Activated T-helper 17 cell treated with anti-CD3 and anti-CD28 coated beads, Interleukin-2, amount 50 U/mL, for 72 hours (primary cell): ENCODE measurements at regions not wholly inside any gene's neighbourhood (a gene's known extent, or its start where the extent isn't known, plus 50 kb on each side); places are given as distances from the start of the nearest gene placed in this dataset.
"Not testable (repeated sequence)": the region's sequence is repeated elsewhere in the genome, so short reads cannot be mapped to it uniquely, and the experiment has no call there.

ENCODE experiments used
- ATAC-seq: fragments of 150-1000 bp; cut with Tn5 transposase; replicated peaks from 2 replicates; pipeline ENCODE4 v1.10.0; 2021; ENCODE audit warnings: mild to moderate bottlenecking, moderate library complexity
- H3K27ac Mint-ChIP-seq: one replicate; pipeline ENCODE4 v1.8.0; 2022; ENCODE audit warnings: mixed read lengths
- H3K27me3 Mint-ChIP-seq: one replicate; pipeline ENCODE4 v1.8.0; 2022; ENCODE audit warnings: mixed read lengths
- H3K36me3 Mint-ChIP-seq: one replicate; pipeline ENCODE4 v1.8.0; 2022; ENCODE audit warnings: low read depth, mild to moderate bottlenecking, mixed read lengths
- H3K4me1 Mint-ChIP-seq: one replicate; pipeline ENCODE4 v1.8.0; 2022; ENCODE audit warnings: mixed read lengths
- H3K4me3 Mint-ChIP-seq: one replicate; pipeline ENCODE4 v1.8.0; 2022; ENCODE audit warnings: mild to moderate bottlenecking, mixed read lengths
- H3K9me3 Mint-ChIP-seq: one replicate; pipeline ENCODE4 v1.8.0; 2022; ENCODE audit warnings: mixed read lengths

DNA sequence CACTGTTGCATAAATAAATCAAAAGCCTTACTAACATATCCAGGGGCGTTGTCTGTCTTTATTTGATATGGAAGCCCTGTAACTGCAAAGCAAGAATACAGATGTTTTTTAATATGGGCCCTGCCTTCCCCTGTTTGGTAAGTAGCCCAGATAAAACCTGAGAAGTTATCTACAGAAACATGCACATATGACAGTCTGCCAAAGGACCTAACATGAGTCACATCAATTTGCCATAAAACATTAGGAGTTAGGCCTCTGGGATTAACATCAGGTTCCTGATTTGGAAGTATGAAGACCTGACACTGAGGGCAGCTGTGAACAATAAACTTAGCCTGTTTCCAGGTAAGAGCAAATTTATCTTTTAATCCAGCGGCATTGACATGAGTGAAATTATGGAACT lies 1588.8 kb downstream of the REEP3 start:
- H3K4me1 Mint-ChIP-seq = no peaks in the 10 kb centered on the region
- H3K27me3 Mint-ChIP-seq = no peaks in the 10 kb centered on the region
- peaks cover 10% of the 10 kb centered on the region for H3K9me3 Mint-ChIP-seq
- no peaks in the 10 kb centered on the region for H3K36me3 Mint-ChIP-seq
- no peak overlapping the region for H3K4me3 Mint-ChIP-seq
- no peak for ATAC-seq
- no peak overlapping the region for H3K27ac Mint-ChIP-seq

DNA sequence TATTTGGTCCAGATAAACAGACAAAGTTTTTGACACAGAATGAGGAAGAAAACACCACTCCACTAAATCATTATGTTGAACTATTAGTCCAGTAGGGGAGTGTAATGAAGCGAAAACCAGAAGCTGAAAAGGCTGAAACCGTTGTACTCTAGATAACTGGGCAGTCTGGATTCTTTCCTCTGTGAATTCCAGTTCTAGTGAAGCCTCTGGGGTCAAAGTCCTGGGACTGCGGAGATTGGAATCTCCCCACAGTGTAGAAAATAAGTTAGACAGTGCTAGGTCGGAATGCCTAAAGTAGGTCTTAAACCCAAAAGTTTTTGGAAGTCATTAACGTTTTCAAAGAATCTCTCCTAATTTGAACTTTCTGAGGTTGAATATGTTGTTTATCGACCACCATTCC lies 1589.9 kb downstream of the REEP3 start:
- H3K4me3 Mint-ChIP-seq, H3K27me3 Mint-ChIP-seq, H3K9me3 Mint-ChIP-seq, ATAC-seq, H3K36me3 Mint-ChIP-seq, H3K27ac Mint-ChIP-seq, H3K4me1 Mint-ChIP-seq: not testable (repeated sequence)

- Mint-ChIP-seq H3K27me3 (no peaks in the 10 kb centered on the region), H3K36me3 (no peaks in the 10 kb centered on the region), H3K27ac (no peak overlapping the region), H3K4me3 (no peak overlapping the region), H3K9me3 (peaks cover 10% of the 10 kb centered on the region), H3K4me1 (no peaks in the 10 kb centered on the region)
- ATAC-seq = no peak
Observed at GRCh38 chr10:65112573-65112972, 1591.4 kb downstream of the REEP3 start.

DNA sequence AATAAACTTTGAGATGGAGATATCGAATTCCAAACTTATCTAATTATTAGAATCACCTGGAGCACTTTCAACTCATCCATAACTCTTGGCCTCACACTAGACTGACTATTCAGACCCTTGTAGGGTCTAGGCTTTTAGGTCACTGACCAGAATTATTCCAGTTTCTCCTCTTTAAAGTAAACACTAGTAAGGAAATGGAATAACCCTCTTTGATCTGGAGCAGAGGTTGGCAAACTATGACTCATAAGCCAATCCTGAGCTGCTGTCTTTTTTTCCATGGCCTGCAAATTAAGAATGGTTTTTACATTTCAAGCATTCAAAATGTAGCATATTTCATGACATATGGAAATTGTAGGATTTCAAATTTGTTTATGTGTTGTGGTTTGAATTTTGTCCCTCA lies 1601.9 kb downstream of the REEP3 start:
- no peaks in the 10 kb centered on the region for H3K4me1 Mint-ChIP-seq
- H3K27me3 Mint-ChIP-seq = no peaks in the 10 kb centered on the region
- no peak for ATAC-seq
- no peak overlapping the region for H3K4me3 Mint-ChIP-seq
- H3K9me3 Mint-ChIP-seq = peaks cover 10% of the 10 kb centered on the region
- no peak overlapping the region for H3K27ac Mint-ChIP-seq
- no peaks in the 10 kb centered on the region for H3K36me3 Mint-ChIP-seq

- no peak overlapping the region for H3K27ac Mint-ChIP-seq
- peaks cover 5% of the 10 kb centered on the region for H3K9me3 Mint-ChIP-seq
- no peak overlapping the region for H3K4me3 Mint-ChIP-seq
- no peaks in the 10 kb centered on the region for H3K27me3 Mint-ChIP-seq
- ATAC-seq = no peak
- no peaks in the 10 kb centered on the region for H3K4me1 Mint-ChIP-seq
- no peaks in the 10 kb centered on the region for H3K36me3 Mint-ChIP-seq
Observed at GRCh38 chr10:65125212-65125611, 1604.0 kb downstream of the REEP3 start.

DNA sequence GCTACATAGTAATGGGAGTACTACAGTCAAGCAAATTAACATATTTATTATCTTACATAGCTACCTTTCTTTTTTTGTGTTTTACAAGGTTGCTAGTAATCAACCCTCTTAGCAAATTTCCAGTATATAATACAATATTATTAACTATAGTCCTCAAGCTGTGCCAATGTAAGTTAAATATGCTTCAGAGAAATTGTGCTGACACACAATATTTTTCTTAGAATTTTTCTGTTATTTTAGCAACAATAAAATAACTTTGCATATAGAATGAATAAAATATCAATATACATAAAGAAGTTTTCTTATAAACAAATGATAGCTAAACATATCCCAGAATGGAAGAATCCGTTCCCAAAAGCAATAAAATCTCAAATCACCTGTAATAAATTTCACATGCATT lies 1605.1 kb downstream of the REEP3 start:
- H3K27me3 Mint-ChIP-seq = no peaks in the 10 kb centered on the region
- no peak overlapping the region for H3K27ac Mint-ChIP-seq
- no peak overlapping the region for H3K4me3 Mint-ChIP-seq
- no peak for ATAC-seq
- peaks cover 5% of the 10 kb centered on the region for H3K9me3 Mint-ChIP-seq
- no peaks in the 10 kb centered on the region for H3K4me1 Mint-ChIP-seq
- H3K36me3 Mint-ChIP-seq = no peaks in the 10 kb centered on the region

- Mint-ChIP-seq H3K4me3 (no peak overlapping the region), H3K9me3 (peaks cover 4% of the 10 kb centered on the region), H3K36me3 (no peaks in the 10 kb centered on the region), H3K27me3 (no peaks in the 10 kb centered on the region), H3K27ac (no peak overlapping the region), H3K4me1 (no peaks in the 10 kb centered on the region)
- ATAC-seq = no peak
Observed at GRCh38 chr10:65128277-65128676, 1607.1 kb downstream of the REEP3 start.

DNA sequence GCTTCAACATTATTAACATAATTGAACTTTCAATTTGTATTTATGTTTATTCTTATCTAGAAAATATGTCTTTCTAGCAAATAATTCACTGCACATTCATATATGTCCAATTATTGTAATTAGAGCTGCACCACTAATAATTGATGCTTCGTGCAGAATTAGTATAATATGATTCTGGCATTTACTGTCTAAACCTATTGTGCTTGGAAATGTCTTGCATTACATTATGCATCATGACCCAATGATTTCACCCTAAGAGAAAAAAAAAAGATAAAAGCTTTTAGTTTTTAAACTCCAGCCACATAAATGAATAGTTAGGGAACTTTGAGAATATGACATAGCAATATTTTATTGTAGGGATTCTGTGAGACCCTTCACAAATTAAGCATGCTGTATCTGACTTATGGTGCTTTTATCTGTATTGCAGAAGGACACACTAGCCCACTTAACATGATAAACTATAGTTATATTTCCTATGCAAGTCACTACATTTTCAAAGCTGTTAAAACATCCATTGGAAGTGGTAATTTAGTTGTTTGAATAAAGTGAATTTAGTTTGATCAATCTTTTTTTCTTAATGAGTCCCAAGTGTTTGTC lies 1609.1 kb downstream of the REEP3 start:
- H3K4me3 Mint-ChIP-seq = no peak overlapping the region
- H3K4me1 Mint-ChIP-seq = no peaks in the 10 kb centered on the region
- H3K27me3 Mint-ChIP-seq = no peaks in the 10 kb centered on the region
- no peaks in the 10 kb centered on the region for H3K36me3 Mint-ChIP-seq
- no peak overlapping the region for H3K27ac Mint-ChIP-seq
- no peaks in the 10 kb centered on the region for H3K9me3 Mint-ChIP-seq
- ATAC-seq = no peak

- no peak overlapping the region for H3K4me3 Mint-ChIP-seq
Observed at GRCh38 chr10:65133652-65134051, 1612.5 kb downstream of the REEP3 start.

DNA sequence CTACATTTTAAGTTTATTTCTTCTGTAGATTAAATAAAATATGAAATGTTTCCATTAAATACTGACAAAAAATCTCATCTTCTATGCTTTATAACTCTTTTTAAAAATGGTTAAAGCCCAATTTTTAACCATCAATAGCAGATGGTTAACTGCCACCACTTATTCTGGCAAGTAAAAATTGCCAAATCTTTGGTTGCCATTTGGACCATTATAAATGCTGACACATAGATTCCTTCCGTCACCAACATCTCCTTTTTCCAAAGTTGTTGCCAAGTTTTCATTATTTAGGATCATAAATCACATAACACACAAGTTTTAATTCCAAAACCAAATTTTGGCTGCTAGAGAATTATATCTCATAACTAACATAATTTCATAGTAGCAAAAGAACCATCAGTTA lies 1614.3 kb downstream of the REEP3 start:
- no peaks in the 10 kb centered on the region for H3K36me3 Mint-ChIP-seq
- no peaks in the 10 kb centered on the region for H3K9me3 Mint-ChIP-seq
- no peaks in the 10 kb centered on the region for H3K27me3 Mint-ChIP-seq
- H3K27ac Mint-ChIP-seq = no peak overlapping the region
- ATAC-seq = no peak
- H3K4me3 Mint-ChIP-seq = no peak overlapping the region
- H3K4me1 Mint-ChIP-seq = no peaks in the 10 kb centered on the region

More at GRCh38 chr10:65133652-65134051, 1612.5 kb downstream of the REEP3 start:
- no peak for ATAC-seq
- Mint-ChIP-seq H3K4me1 (no peaks in the 10 kb centered on the region), H3K36me3 (no peaks in the 10 kb centered on the region), H3K27me3 (no peaks in the 10 kb centered on the region), H3K9me3 (no peaks in the 10 kb centered on the region), H3K27ac (no peak overlapping the region)

DNA sequence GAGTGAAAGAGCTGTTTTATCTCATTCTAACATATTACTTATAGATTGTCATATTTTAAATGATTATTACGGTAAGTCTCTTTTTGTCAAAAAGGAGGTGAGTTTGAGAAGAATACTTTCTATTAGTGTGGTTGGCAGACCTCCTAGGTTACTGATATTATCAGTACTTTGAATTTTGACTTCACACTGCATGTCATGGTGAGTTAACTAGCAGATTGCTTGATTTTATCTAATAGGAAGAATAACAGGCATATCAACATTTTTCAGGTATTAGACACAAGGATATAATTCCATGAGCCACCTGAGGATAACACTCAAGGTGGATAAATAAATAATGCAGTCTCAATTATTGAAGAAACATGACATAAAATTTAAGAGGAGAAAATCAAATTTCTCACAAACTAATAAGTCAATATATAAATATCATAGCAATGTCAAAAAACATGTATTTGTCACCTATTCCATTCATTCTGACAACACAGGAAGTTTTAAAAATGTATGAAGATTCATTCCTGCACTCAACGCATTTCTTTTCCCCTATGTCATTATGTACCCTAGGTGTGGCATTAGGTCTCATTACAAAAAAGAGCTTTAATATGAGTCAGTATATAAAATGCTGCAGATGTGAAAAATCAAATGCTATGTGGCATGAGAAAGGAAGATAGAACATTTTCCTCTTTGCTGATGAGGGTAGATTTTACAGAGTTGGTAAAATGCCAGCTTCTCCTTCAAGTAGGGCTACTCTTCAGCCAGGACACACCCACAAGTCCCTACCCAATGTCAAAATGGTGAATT lies 1621.6 kb downstream of the REEP3 start:
- Mint-ChIP-seq H3K4me3 (no peak overlapping the region), H3K4me1 (no peaks in the 10 kb centered on the region), H3K27me3 (no peaks in the 10 kb centered on the region), H3K36me3 (no peaks in the 10 kb centered on the region), H3K9me3 (no peaks in the 10 kb centered on the region), H3K27ac (no peak overlapping the region)
- no peak for ATAC-seq

DNA sequence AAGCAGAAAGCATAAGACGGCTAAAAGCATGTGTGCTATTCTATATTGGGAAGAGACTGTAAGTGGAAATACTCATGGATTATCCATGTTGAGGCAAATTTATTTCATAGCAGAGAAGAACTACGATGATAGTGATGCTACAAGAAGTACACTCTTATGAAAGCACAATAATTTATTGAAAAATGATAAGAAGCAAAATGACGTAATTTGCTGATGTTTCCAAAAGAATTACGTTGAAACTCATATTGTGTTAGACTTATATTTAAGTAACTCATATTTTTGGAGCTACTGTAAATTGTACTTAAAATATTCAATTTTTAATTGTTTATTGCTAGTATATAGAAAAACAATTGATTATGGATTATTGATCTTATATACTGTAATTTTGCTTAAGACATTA lies 1622.5 kb downstream of the REEP3 start:
- H3K36me3 Mint-ChIP-seq = no peaks in the 10 kb centered on the region
- no peak overlapping the region for H3K4me3 Mint-ChIP-seq
- H3K9me3 Mint-ChIP-seq = no peaks in the 10 kb centered on the region
- no peak for ATAC-seq
- H3K27me3 Mint-ChIP-seq = no peaks in the 10 kb centered on the region
- H3K27ac Mint-ChIP-seq = no peak overlapping the region
- no peaks in the 10 kb centered on the region for H3K4me1 Mint-ChIP-seq

DNA sequence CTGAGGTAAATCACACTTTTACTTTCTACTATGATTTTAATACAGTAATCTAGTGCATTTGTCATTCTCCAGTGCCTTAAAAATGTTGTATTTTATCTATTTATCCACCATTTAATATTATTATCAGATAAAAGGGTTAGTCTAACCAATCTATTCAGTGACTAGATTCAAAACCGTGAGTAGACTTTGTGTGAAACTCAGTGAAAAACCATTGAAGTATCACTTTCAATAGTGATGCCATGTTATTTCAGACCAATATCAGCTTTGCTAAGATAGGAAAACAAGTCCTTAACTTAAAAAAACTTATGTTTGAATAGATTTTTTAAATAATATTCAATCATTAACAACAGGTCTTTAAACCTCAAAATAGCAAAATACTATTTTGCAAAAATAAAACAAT lies 1628.7 kb downstream of the REEP3 start:
- H3K27me3 Mint-ChIP-seq = no peaks in the 10 kb centered on the region
- no peaks in the 10 kb centered on the region for H3K36me3 Mint-ChIP-seq
- no peak overlapping the region for H3K27ac Mint-ChIP-seq
- no peaks in the 10 kb centered on the region for H3K4me1 Mint-ChIP-seq
- no peaks in the 10 kb centered on the region for H3K9me3 Mint-ChIP-seq
- no peak overlapping the region for H3K4me3 Mint-ChIP-seq
- ATAC-seq = no peak

GRCh38 chr10:65166272-65166671 lies 1645.1 kb downstream of the REEP3 start:
- Mint-ChIP-seq H3K36me3 (no peaks in the 10 kb centered on the region), H3K9me3 (peaks cover 8% of the 10 kb centered on the region), H3K4me1 (no peaks in the 10 kb centered on the region), H3K27me3 (no peaks in the 10 kb centered on the region), H3K4me3 (no peak overlapping the region), H3K27ac (no peak overlapping the region)
- no peak for ATAC-seq

- no peak overlapping the region for H3K27ac Mint-ChIP-seq
- no peaks in the 10 kb centered on the region for H3K4me1 Mint-ChIP-seq
- H3K9me3 Mint-ChIP-seq = peaks cover 6% of the 10 kb centered on the region
- H3K36me3 Mint-ChIP-seq = no peaks in the 10 kb centered on the region
- no peaks in the 10 kb centered on the region for H3K27me3 Mint-ChIP-seq
- H3K4me3 Mint-ChIP-seq = no peak overlapping the region
- ATAC-seq = no peak
Observed at GRCh38 chr10:65172249-65172648, 1651.0 kb downstream of the REEP3 start.
